Renal pelvis (tissue), 1 donor: ENCODE measurements at regions not wholly inside any gene's neighbourhood (a gene's known extent, or its start where the extent isn't known, plus 50 kb on each side); places are given as distances from the start of the nearest gene placed in this dataset.

Experiments
- DNase-seq: peaks from one replicate; pipeline ENCODE4 v3.0.0-alpha.2; 2013

GRCh38 chrX:99717716-99718115, 692.4 kb downstream of the PCDH19 start:
- DNase-seq = no peak

DNA sequence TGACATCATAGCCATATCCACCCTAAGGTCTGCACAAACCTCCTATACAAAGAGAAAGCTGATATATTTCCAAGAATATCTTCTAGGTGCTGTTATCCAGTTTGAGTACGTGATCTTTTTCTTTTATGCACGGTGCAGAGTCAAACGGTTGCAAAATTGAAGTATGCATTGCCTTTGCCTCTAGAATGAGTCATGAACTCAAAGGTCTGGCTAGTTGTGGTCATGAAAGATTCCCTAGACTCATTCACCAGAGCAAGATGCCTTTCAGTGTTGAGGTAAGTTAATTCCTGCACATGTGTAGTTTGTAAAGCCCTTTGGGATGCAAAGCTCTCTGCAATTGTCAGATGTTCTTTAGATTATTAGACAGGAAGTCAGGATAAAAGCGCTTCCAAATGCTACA, 704.4 kb downstream of the PCDH19 start:
- no peak for DNase-seq

- no peak for DNase-seq
Measured at GRCh38 chrX:99703473-99703872, 706.6 kb downstream of the PCDH19 start.

GRCh38 chrX:99698451-99698850, 711.6 kb downstream of the PCDH19 start:
- no peak for DNase-seq

DNA sequence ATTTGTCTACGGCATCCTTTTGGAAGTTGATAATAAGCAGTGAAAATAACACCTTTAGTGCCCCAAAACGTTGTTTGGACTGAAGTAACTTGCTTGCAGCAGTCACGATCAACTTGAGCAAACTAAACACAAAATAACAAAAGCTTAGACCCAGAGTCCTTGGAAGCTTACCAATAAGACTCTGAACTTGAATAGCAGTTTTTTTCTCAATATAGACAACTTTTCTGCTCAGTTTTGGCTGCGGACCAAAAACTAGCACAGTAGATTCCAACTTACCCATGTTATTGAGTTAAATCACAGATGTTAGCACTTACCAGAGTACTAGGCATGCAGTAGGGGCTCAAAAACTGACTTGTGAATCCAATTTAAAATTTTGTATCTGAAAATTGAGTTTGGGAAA, 746.9 kb downstream of the PCDH19 start:
- DNase-seq = no peak

GRCh38 chrX:99654188-99654587, 755.9 kb downstream of the PCDH19 start:
- DNase-seq = no peak

GRCh38 chrX:99653352-99653751, 756.7 kb downstream of the PCDH19 start:
- DNase-seq = no peak

- no peak for DNase-seq
Measured at GRCh38 chrX:99613041-99613440, 797.0 kb downstream of the PCDH19 start.

GRCh38 chrX:99603091-99603814, 806.8 kb downstream of the PCDH19 start:
- no peak for DNase-seq

- DNase-seq = no peak
Measured at GRCh38 chrX:99602107-99602506, 808.0 kb downstream of the PCDH19 start.

GRCh38 chrX:99588936-99589335, 821.1 kb downstream of the PCDH19 start:
- DNase-seq = no peak

GRCh38 chrX:99572711-99573110, 837.4 kb downstream of the PCDH19 start:
- DNase-seq = no peak

- no peak for DNase-seq
Measured at GRCh38 chrX:99549381-99549780, 860.7 kb downstream of the PCDH19 start.

DNA sequence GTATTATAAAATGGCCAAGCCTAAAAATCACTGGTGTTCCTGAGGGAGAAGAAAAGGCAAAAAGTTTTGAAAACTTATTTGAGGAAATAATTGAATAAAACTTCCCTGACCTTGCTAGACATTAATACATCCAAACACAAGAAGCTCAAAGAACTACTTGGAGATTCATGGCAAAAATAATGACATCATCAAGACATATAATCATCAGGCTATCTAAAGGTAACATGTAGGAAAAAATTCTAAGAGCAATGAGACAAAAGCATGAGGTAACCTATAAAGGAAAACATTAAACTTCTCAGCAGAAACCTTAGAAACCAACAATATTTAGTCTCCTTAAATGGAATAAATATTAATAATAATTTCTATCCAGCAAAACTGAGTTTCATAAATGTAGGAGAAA, 887.6 kb downstream of the PCDH19 start:
- no peak for DNase-seq

- DNase-seq = no peak
Measured at GRCh38 chrX:99507768-99508167, 902.3 kb downstream of the PCDH19 start.

DNA sequence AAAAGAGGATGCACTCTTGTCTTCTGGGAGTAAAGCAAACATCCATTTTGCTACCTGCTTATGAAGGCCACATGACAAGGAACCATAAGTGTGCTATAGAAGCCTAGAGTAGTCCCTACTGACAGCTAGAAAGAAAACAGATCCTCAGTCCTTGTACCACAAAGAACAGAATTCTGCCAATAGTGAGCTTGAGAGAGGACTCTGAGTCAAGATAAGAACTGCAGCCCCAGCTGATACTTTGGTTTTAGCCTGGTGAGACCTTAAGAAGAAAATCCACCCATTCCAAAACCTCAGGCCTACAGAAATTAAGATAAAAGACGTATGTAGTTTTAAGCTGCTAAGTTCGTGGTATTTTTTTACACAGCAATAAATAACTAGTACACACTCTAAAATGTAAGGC, 914.6 kb downstream of the PCDH19 start:
- DNase-seq = no peak

GRCh38 chrX:99494668-99495067, 915.4 kb downstream of the PCDH19 start:
- DNase-seq = no peak

DNA sequence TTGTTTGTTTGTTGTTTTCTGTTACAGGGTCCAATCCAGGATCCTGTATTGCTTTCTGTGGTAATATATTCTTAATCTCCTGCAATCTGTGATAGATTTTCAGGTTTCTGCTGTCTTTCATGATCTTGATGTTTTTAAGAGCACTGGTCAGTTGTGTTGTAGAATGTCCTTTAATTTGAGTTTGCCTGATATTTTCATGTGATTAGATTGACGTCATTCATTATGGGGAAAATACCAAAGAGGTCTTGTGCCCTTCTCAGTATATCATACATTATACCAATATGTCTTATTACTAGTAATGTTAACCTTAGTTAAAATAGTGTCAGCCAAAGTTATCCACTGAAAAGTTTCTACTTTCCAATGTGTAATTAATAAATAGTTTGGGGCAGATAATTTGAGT, 929.3 kb downstream of the PCDH19 start:
- no peak for DNase-seq

GRCh38 chrX:99469439-99469838, 940.6 kb downstream of the PCDH19 start:
- DNase-seq = no peak

- DNase-seq = no peak
Measured at GRCh38 chrX:99468993-99469392, 941.1 kb downstream of the PCDH19 start.

DNA sequence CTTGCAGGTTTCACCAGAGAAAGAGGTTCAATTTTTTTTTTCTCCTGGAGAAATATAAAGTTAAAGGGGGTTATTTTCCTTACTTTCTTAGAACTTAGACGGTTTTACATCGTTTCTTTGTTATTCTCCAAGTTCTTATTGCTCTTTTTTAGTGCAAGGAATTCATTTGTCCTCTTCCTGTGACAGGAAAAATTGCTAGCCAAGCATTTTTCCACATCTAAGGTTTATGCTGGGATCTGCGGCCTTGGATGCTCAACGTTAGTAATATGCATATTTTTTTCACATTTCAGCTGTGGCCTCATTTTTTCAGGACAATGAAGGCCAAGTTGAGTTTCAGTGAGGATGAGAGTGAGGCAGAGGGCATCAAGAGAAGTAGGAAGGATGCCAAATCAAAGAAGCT, 948.9 kb downstream of the PCDH19 start:
- DNase-seq = no peak

GRCh38 chrX:99445336-99445735, 964.7 kb downstream of the PCDH19 start:
- no peak for DNase-seq

GRCh38 chrX:99421796-99422195, 988.3 kb downstream of the PCDH19 start:
- no peak for DNase-seq

DNA sequence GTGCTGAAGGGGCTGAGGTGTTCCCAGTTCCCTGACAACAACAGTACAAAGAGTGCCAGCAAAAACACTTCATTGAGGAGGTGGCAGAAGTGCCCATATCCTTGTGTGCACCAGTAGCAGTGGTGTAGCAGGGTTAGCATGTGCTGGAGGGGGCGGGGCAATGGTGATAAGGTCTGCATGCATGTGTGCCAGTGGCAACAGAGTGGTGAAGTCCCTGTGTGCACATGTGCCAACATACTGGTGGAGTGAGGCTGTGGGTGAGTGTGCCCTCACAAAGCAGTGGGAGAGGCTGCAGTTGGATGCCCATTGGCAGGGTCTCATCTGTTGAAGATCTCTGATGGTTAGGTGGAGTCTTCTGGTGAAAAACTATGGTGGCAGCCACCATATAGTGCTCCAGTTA, 994.6 kb downstream of the PCDH19 start:
- no peak for DNase-seq

DNA sequence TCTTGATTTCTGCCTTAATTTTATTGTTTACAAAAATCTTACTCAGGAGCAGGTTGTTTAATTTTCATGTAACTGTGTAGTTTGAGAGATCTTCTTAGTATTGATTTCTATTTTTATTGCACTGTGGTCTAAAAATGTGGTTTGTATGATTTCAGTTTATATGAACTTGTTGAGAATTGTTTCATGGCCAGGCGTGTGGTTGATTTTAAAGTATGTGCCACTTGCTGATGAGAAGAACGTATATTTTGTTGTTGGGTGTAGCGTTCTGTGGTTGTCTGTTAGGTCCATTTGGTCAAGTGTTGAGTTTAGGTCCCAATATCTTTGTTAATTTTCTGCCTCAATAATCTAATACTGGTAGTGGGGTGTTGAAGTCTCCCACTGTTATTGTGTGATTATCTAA, 996.8 kb downstream of the PCDH19 start:
- DNase-seq = no peak
